ENCODE measurements at regions not wholly inside any gene's neighbourhood (a gene's known extent, or its start where the extent isn't known, plus 50 kb on each side); places are given as distances from the start of the nearest gene placed in this dataset.

- no peak for DNase-seq
Measured at GRCh38 chr2:239756790-239757760, 268.1 kb downstream of the NDUFA10 start.

GRCh38 chr2:239756031-239756789 is 268.9 kb downstream of the NDUFA10 start:
- DNase-seq: no peak

- no peak for DNase-seq
Measured at GRCh38 chr2:239753401-239753837, 271.7 kb downstream of the NDUFA10 start.

GRCh38 chr2:239752951-239753350 is 272.2 kb downstream of the NDUFA10 start:
- no peak for DNase-seq

- no peak for DNase-seq
Measured at GRCh38 chr2:239751679-239752355, 273.3 kb downstream of the NDUFA10 start.

GRCh38 chr2:239750929-239751678 is 274.0 kb downstream of the NDUFA10 start:
- DNase-seq: no peak

GRCh38 chr2:239750045-239750835 is 274.9 kb downstream of the NDUFA10 start:
- no peak for DNase-seq

GRCh38 chr2:239749272-239749873 is 275.8 kb downstream of the NDUFA10 start:
- no peak for DNase-seq

GRCh38 chr2:239748811-239749210 is 276.3 kb downstream of the NDUFA10 start:
- no peak for DNase-seq

GRCh38 chr2:239747771-239748170 is 277.4 kb downstream of the NDUFA10 start:
- DNase-seq: no peak

GRCh38 chr2:239747274-239747673 is 277.9 kb downstream of the NDUFA10 start:
- DNase-seq: no peak

- no peak for DNase-seq
Measured at GRCh38 chr2:239746559-239747246, 278.4 kb downstream of the NDUFA10 start.

GRCh38 chr2:239745386-239746227 is 279.5 kb downstream of the NDUFA10 start:
- no peak for DNase-seq

- DNase-seq: no peak
Measured at GRCh38 chr2:239744706-239745340, 280.3 kb downstream of the NDUFA10 start.

GRCh38 chr2:239743206-239743605 is 281.9 kb downstream of the NDUFA10 start:
- no peak for DNase-seq

- no peak for DNase-seq
Measured at GRCh38 chr2:239742377-239742776, 282.8 kb downstream of the NDUFA10 start.

GRCh38 chr2:239739206-239739605 is 285.9 kb downstream of the NDUFA10 start:
- no peak for DNase-seq

GRCh38 chr2:239738159-239738558 is 287.0 kb downstream of the NDUFA10 start:
- DNase-seq: no peak

GRCh38 chr2:239737144-239737463 is 288.0 kb downstream of the NDUFA10 start:
- no peak for DNase-seq
